ENCODE measurements at regions not wholly inside any gene's neighbourhood (a gene's known extent, or its start where the extent isn't known, plus 50 kb on each side); places are given as distances from the start of the nearest gene placed in this dataset.

DNA sequence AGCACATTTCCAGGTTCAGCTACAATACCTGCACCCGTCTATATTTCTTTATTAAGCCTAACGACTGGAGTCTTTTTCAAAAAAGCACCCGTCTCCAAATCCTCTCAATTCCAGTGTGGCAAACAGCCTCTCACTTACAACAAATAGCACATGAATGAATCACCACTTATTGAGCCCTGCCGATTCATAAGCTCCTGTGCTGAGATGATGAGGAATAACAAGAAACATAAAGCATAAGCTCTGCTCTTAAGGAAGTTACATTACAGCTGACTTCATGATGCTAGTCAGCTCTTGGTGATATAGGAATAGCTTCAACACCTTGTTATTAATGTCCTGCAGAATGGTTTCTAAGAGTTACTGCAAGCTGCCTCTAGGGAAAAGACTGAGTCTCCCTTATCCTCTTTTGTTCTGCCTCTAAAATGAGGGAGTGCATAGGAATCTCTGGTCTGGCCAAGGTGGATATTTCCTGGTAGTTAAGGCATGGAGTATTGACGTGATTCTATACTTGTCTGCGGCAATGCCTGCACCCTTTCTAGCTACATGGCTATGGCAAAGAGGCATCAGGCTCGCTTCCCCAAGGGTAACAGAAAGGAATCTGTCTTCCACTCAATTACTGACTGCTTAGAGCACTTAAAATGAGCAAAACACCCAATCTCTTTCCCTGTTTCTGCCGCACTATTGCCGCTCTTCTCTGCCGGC, 195.7 kb downstream of the KLF12 start:
- TF ChIP-seq, protein P1, sequence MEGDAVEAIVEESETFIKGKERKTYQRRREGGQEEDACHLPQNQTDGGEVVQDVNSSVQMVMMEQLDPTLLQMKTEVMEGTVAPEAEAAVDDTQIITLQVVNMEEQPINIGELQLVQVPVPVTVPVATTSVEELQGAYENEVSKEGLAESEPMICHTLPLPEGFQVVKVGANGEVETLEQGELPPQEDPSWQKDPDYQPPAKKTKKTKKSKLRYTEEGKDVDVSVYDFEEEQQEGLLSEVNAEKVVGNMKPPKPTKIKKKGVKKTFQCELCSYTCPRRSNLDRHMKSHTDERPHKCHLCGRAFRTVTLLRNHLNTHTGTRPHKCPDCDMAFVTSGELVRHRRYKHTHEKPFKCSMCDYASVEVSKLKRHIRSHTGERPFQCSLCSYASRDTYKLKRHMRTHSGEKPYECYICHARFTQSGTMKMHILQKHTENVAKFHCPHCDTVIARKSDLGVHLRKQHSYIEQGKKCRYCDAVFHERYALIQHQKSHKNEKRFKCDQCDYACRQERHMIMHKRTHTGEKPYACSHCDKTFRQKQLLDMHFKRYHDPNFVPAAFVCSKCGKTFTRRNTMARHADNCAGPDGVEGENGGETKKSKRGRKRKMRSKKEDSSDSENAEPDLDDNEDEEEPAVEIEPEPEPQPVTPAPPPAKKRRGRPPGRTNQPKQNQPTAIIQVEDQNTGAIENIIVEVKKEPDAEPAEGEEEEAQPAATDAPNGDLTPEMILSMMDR (conservative IDR thresholded peaks at IDR 0.05 in 1 of 2, IDR thresholded peaks at IDR 0.05 in 1 of 2; ENCODE audit: extremely low read depth in 1 of 2, insufficient read depth in 1 of 2, low read depth in 1 of 2, low read length in 2 of 2) = no peak
- no peak for TF ChIP-seq EZH2 (IDR thresholded peaks at IDR 0.05; ENCODE audit: borderline replicate concordance, low read length)

All from mammary epithelial cell (primary cell).